CD4-positive, alpha-beta T cell treated with Interleukin-15 for 4 hours (primary cell): ENCODE measurements at regions not wholly inside any gene's neighbourhood (a gene's known extent, or its start where the extent isn't known, plus 50 kb on each side); places are given as distances from the start of the nearest gene placed in this dataset.

ENCODE experiments used
- DNase-seq: peaks from one replicate; pipeline ENCODE4 v3.0.0-alpha.2; 2020; ENCODE audit warnings: low spot score

DNA sequence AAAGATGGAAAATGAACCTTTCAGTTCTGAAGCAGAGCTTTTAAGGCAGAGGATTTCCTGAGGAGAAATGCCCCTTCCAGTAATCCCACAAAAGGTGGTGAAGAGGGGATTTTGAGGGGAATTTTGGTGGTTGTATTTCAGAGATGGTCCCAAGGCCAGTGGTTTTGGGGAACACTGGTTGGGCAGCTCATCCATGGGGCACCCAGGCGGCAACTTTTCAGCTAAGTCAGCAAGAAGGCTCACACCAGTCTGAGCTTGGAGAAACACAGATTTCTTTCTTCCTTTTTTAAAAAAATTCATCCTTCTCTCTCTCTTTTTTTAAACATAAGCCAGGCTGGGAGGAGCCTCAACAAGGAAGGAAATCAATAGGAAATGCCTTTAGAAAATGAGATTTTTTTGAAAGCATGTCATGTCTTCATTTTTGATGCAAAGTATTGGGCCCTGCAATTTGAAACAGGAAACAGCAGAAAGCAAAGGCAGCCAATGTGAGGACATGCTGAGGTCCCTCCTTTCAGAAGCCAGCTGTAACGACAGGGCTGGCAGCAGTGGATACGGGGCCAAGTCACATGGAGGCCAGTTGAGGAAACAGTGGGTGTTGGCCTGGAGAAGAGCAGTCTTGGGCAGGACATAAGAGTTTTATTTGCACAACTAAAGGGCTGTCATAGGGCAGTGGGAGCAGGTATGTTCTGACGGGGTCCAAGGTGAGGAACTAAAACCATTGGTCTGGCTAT, 155.3 kb upstream of the KLF4 start:
- DNase-seq, result no peak

DNA sequence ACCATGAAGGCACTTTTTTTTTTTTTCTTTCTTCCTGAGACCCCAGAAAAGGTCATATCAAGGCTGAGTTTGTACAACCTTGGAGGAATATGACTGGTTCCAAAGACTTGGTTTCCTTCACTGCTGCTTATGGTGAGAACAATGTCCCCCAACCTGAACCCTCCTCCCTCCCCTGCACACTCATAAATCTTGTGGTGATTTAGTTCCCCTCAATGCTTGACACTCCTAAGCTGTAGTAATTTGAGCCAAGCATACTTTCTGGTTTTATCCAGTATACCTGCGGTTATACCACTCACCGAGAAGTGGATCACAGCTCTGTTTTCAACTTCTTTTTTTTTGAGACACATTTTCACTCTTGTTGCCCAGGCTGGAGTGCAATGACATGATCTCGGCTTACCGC, 149.9 kb upstream of the KLF4 start:
- DNase-seq, result no peak

DNA sequence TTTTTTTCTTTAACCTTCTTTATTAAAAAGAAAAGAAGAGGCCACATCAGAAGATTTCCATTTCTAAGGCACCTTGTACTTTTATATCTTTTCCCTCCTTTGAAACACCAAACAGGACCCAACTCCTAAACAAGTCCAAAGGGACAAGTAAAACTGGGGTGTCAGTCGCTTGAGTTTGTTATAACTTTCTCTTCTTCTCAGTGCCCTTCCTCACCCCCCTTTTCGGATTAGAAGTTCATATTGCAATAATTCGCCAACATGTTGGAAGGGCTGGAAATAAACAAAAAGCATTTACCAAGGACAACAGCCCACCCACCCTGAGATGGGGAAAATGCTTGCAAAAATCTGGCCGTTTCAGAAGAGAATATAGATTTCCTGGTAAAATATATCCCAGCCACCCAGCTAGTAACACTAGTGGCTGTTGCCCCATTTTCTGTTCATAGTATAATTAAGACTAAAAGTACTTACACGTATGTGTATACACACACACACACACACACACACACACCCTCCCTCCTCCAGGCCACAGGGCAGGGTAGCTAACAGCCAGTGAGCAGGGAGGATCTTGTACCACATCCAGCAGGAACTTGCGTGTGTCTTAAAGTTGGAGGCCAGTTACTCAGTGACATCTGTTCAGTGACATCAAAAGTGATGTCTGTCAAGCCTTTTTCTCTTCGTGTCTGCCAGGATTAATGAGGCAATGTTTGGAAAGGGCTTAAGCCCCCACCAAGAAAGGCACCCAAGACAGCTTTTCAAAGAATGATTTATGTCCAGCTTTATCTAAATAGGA, 149.1 kb upstream of the KLF4 start:
- no peak for DNase-seq

DNA sequence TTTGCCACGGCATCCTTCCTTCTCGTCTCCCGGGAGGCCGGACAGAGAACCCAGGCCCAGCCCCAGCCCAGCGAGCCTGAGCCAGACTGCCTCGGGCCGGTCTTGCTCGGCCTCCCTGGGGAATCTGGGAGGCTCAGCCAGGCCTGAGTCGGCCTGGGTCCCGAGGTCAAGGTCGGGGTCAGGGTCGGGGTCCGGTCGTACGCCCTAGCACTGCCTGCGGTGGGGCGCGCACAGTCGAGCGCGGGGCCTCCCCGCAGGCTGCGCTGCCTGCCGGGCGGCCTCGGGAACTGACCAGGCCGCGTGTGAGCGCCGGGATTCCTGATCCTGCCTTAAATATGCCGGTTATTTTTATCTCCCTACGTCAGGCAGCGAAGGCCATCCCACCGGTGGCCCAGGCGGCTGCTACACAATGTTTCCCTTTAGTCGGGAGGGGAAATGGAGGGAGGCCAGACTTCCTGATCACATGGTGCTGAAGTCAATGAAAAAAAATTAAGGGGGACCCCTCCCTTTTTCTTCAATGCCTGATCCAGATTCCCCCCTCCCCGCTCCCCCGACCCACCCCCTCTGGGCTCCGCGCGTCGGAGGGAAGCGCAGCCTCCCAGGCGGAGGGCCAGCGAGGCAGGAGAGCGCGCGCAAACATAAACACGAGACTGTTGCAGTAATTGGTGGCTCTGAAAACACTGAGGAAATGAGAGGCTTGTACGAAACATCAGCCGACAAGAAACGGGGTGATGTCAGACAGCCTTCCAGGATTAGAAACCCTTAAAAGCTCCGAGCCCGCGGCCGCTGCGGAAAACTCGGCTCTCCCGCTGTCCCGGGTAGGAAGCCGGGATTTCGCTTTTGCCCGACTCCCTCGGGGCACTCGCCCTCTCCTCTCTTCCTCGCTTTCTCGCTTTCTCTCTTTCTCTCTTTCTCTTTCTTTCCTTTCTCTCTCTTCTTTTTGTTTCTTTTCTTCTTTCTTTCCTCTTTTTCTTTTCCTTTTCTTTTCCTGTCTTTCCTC, 148.2 kb upstream of the KLF4 start:
- DNase-seq, result no peak

DNA sequence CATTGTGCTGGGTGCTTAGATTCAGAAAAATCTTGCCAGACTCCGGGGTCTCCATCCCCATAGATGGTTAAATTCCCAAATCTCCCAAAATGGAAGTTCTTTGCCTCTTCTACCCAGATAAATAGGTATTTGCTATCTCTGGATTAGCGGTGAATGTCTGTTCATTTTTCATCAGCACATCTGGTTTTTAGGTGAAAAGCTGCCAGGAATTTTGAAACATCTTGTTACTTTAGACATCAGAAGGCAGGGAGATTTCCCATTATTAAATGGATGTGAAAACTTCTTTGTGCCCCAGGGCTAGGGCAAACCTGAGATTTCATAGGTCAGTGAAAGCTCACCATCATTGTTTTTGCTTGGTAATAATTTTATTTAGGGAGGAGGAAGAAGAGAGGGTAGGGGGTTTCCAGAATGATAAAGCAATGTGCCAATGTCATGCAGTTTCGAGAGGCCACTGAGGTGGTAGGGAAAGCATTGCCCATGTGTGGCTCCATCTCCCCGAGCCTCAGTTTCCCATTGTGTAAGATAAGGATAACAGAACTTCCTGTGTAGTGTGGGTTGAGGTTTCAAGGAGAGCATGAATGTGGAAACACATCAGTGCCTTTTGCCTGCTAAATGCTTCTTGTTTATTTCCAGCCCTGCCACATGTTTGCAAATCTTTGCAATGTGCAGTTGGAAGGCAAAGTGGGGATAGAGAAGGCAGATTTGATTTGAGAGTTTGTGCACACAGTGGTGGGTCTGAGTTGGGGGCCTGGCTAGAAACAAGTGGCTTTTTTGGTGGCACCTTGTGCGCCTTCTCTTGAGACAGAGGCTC, 147.2 kb upstream of the KLF4 start:
- no peak for DNase-seq

DNA sequence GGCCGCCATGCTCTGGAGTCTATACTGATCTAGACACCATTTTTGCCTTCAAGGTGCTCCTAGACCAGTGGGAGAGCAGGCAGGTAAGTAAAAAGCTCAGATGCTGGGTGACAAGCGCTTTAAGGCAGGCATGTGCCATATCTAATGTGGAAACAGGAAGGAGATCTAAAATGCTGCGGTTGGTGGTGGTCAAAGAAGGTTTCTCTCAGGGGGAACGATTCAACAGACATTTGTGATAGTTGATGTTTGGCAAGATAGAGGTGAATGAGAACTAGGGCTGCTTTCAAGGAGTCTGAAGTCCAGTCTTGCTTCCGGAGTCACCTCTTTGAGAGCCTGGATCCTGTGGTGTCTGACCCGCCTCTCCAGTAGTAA, 146.2 kb upstream of the KLF4 start:
- DNase-seq, result no peak

DNA sequence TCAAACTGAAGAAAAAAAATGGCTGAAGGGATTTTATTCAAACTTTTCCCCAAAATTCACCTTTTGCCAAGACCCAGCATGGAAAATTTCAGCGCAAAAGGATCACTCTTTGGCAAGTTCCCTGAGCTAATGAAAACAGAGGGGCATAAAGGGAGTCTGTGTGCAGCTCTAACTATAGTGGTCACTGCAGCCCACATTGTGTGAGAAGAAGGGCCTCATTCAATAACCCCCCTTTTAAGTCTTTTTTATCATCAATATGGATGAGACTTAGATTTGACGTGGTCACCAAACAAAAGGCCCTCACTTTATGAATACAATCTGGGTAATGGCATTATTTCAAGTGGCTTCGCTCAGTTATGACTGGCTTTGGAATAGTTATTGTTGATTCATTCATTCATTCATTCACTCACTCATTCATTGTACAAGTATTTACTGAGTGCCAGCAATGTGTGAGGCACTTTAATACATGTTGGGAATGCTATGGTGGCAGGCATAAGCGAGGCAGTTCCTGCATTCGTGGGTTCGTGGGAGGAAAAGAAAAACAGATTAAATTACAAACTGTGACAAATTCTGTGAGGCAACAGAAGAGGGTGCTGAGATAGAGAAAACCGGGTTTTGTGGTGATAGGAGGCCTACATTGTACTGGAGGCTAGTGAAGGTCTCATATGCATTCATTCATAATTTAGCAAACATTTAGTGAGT, 145.7 kb upstream of the KLF4 start:
- no peak for DNase-seq

DNA sequence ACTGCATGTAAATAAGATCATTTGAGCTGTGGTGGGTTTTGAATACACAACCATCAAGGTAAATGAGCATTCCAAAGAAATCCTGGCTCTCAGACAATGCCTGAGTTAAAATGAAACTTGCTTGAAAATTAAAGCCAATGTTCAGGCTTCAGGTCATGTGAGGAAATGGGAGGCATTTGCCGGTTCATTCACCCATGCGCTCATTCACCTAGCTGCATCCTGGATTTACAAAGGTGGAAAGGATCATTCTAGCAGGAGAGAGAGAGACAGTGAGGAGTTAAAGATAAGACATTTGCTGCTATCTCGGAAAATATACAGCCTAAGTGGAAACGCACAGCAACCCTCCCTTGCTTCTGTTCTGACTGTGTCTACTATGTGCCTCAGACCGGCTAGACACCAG, 143.8 kb upstream of the KLF4 start:
- DNase-seq, result no peak

DNA sequence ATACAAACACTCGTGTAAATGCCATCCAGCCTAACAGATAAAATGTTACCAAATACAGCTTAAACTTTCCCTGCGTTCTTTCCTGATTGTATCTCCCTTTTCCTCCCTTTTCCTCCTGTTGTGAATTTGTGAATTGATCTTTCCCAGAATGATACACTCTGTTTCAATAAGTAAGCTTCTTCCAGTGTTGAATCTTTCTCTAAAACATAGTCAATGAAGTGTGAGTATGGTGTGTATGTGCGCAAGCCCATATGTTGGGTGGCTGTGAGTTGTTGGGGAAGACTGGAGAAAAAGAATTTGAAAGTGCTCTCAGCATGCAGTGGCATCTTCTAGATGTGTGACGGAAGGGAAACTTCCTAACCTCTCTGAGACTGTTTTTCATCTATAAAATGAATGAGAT, 143.1 kb upstream of the KLF4 start:
- no peak for DNase-seq

DNA sequence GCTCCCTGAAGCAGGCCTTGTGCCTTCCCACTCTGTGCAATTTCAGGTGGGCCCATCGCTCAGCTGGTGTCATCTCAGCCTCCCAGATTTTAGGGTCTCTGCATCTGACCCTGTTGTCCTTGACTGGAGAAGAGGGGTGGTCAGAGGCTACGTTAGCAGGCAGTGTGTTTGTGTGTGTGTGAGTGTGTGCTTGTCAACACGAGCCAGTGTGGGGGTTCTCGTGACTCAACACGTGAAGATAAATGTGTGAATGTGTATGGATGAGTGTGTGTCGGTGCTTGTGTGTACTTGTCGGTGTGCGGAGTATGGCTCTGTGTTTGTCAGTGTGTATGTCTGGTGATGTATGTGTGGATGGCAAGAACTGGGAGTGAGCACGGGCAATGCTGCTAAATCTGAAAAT, 142.6 kb upstream of the KLF4 start:
- DNase-seq, result no peak

DNA sequence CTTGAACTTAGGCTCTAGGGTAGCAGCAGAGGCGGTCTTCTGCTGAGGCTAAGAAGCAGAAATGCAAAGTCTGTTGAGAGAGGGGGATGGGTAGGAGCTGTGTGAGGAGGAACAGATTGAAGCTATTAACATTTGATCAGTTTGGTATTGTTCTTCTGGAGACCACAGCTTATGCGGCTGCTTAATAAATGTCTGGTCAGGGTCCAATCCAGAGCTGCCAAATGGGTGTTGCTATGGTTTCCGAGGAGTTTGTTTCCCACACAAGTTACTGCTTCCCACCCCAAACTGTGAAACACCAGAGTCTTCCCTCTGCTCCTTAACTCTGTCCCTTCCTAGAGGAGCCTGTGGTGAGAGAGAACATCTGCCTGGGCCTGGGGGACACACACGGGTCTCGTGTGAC, 142.2 kb upstream of the KLF4 start:
- DNase-seq, result no peak

DNA sequence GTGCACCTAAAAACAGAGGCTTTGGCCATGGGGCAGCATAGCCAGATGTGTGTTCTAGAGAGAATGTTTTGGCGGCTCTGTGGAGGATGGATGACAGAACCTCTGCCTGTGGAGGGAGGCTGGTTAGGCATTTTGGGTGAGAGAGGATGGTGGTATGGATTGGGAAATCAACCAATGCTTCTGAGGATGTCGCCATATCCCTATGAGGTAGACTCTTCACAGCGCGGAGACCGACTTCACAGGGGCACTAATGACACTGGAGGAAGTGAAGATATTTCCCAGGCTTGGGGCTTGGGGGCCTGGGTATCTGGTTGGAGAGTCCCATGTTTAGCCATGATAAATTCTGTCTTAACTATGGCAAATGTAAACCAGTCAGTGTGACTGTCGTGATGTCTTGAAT, 140.6 kb upstream of the KLF4 start:
- no peak for DNase-seq

DNA sequence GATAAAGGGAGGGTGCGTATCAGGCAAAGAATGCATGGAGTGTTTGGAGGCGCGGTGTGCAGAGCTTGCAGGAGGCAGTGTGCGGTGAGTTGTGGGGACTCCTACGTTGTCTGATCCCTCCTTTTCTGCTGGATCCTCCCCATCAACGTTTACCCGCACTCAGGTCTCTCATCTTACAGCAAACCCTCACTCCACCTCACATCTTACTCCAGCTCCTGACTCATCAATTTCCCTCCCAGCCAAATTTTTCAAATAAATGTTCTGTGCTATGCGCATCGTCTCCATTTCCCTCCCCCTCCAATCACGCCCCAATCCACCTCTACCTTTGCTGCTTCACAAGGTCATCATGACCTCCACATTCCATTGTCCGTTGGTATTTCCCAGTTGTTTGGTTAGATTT, 138.9 kb upstream of the KLF4 start:
- no peak for DNase-seq

DNA sequence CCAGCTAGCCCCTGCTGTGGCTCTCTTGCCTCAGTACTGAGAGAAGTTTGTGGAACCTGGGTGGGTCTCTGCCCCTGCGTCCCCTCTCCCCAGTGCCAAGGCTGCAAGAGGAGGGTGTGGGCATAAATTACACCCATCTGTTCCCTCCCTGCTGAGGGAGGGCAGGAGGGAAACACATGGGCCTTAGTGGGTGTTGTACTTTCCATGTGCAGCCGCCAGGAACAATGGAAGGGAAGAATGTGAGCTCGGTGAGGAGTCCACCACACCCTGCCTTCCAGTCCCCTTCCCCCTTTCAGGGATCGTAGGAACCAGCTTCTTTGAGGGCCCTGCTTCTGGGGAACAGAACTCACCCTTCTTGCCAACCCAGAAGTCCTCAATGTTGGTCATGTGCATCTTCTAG, 138.2 kb upstream of the KLF4 start:
- DNase-seq, result no peak

DNA sequence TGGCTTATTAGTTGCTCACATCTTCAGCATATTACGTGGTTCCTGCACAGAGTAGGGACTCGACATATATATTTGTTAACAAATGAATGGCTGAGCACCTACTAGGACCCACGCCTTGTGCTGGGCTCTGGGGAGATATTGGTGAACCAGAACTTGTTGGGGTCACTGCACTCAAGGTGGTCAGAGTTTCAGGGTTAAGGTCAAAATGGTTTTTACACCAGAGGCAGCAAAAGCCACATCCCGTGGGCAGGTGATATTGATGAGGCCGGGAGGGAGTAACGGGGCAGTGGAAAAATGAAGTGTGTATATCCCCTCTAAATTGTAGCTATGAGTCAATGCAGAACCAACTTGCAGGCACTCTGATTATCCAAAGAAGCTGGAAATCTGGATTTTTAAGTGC, 136.5 kb upstream of the KLF4 start:
- DNase-seq, result no peak

DNA sequence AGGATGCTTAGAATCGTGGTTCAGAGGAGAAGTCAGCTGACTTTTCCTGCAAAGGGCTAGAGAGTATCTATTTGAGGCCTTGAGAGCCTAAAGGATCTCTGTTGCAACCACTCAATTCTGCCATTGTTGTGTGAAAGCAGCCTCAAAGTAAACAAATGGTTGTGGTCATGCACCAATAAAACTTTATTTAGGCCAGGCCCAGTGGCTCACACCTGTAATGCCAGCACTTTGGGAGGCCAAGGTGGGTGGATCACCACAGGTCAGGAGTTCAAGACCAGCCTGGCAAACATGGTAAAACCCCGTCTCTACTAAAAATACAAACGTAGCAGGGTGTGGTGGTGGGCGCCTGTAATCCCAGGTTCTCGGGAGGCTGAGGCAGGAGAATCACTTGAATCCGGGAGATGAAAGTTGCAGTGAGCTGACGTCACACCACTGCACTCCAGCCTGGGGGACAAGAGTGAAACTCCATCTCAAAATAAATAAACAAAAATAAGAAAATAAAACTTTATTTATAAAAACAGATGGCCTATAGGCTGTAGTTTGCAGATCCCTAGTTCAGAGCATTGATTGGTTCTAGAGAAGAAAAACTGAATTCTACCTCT, 135.9 kb upstream of the KLF4 start:
- no peak for DNase-seq

DNA sequence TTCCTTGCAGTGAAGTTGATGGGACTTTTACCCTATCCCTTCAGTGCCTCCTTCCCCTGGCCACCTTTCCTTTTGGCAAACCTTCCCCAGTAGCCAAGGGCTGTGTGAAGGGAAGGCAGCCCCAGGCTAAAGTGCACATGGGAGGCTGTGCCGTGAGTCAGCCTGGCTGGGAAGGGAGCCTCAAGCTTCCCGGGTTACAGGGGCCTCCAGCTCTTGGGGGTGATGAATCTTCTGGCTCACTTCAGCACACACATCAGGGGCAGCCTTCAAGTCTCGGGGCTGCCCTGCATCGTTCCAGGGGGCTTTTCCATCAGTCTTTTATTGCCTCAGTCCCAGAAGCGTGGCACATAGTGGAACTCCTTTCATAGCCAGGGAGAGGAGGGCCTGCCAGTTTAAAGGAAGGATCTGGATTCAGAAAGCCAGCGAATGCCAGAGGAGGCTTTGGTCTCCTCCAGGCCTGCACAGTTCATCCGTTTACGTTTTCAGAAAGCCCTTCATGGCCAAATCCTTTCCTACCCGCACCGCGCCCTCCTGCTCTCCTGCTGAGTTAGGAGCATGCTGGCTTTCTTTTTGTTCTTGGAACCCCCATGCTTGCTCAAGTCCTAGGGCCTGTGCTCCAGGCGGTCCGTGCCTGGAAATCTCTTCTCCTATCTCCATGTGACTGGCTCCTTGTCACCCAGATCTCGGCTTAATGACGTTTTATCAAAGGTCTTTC, 134.8 kb upstream of the KLF4 start:
- DNase-seq, result no peak

DNA sequence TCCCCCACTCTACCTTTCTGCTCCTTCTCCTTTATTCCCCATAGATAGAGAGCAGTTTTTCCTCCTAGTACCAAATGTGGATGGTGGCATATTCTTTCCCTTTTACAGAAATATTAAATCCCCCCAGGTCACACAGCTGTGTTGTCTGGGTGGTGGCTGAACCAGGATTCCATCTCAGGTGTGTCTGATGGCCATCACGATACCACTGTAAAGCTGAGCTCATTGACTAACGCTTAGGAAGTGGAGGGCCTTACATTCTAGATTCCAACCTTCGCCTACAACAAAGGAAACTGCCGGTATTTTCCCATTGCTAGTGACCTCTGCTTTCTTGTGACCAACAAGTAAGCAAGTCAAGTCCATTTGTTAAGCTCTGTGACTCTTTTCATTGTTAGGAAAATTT, 131.9 kb upstream of the KLF4 start:
- DNase-seq, result no peak

DNA sequence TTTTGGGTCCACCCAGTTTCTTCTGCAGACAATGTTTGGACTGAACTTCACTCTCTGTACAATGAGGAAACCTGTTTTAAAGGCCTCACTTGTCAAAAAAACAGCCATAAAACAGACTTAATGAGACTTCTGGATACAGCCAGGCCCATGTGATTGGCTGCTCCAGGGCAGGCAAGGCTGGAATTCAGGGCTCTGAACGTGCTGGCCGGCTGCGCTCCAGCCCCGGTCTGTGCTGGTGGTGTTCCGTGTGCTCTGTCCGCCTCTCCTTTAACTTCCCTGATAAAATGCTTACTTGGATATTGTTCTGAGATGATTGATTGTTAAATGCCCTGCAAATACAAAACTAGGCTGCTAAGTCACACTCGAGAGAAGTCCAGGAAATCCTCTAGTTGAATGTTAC, 131.2 kb upstream of the KLF4 start:
- DNase-seq, result no peak

DNA sequence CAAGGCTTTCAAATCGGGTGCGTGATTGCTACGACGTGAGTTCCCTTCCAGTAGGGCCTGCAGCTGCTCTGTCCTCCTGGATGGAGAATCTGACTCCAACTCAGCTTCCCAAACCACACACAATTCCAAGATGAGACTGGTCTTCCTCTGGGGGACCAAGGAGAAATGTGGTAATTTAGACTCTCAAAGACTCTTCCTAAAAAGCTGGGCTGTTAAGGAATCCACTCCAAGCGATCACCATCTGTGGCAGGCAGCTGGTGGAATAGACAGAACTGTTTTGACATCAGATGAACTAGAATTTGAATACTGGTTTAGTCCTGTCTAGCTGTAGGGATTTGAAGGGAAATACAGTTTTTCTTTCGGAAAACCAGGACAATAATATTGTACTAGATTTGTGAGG, 130.7 kb upstream of the KLF4 start:
- DNase-seq, result no peak
